GM12878 (cell line): ENCODE measurements at regions not wholly inside any gene's neighbourhood (a gene's known extent, or its start where the extent isn't known, plus 50 kb on each side); places are given as distances from the start of the nearest gene placed in this dataset.

Source experiments
- CHD4 ChIP-seq: fragments of 200-600 bp; sonication (generic); IDR thresholded peaks from 2 replicates; pipeline ENCODE4 v1.6.1; 2016; ENCODE audit warnings: mild to moderate bottlenecking
- CREB1 ChIP-seq: IDR thresholded peaks from 2 replicates; pipeline ENCODE4 v1.6.1; 2012; ENCODE audit warnings: low read depth, mild to moderate bottlenecking, inconsistent platforms
- ESRRA ChIP-seq: IDR thresholded peaks from 2 replicates; pipeline ENCODE4 v1.6.1; 2012; ENCODE audit warnings: mild to moderate bottlenecking, low read length, improper control_type of control experiment
- FOXK2 ChIP-seq: fragments of 450-650 bp; IDR thresholded peaks from 2 replicates; pipeline ENCODE4 v1.6.1; 2017; ENCODE audit warnings: mild to moderate bottlenecking, moderate library complexity
- HDAC2 ChIP-seq: fragments of 200-600 bp; sonication (generic); IDR thresholded peaks from 2 replicates; pipeline ENCODE4 v1.6.1; 2017
- NBN ChIP-seq: fragments of 450-650 bp; IDR thresholded peaks from 2 replicates; pipeline ENCODE4 v1.6.1; 2016
- NFXL1 ChIP-seq: fragments of 450-650 bp; IDR thresholded peaks from 2 replicates; pipeline ENCODE4 v1.6.1; 2017; ENCODE audit warnings: antibody characterized with exemption, mild to moderate bottlenecking, borderline replicate concordance
- NFYA ChIP-seq: IDR thresholded peaks from 2 replicates; pipeline ENCODE4 v1.6.1; 2011; ENCODE audit warnings: low read depth, mild to moderate bottlenecking, low read length, improper control_type of control experiment, borderline replicate concordance
- NR2C2 ChIP-seq: IDR thresholded peaks from 2 replicates; pipeline ENCODE4 v1.6.1; 2011; ENCODE audit warnings: borderline replicate concordance, low read depth; ENCODE audit not compliant: control insufficient read depth, insufficient read length
- PAX5 ChIP-seq: IDR thresholded peaks from 2 replicates; pipeline ENCODE4 v1.6.1; 2011; ENCODE audit warnings: low read depth, low read length, borderline replicate concordance
- TF ChIP-seq, protein P1 (sequence below): IDR thresholded peaks from 2 replicates; pipeline ENCODE4 v1.6.1; 2011; ENCODE audit warnings: low read depth, mild to moderate bottlenecking, low read length, moderate library complexity, borderline replicate concordance; ENCODE audit errors: extremely low read depth
- TF ChIP-seq, protein P2 (sequence below): fragments of 450-650 bp; formaldehyde crosslinking; IDR thresholded peaks from 2 replicates; pipeline ENCODE4 v1.4.0; 2020; ENCODE audit warnings: mild to moderate bottlenecking, moderate library complexity
- TF ChIP-seq, protein P3 (sequence below): fragments of 150-350 bp; IDR thresholded peaks from 2 replicates; pipeline ENCODE4 v1.6.1; 2014; ENCODE audit warnings: mild to moderate bottlenecking, low read depth, low read length

DNA sequence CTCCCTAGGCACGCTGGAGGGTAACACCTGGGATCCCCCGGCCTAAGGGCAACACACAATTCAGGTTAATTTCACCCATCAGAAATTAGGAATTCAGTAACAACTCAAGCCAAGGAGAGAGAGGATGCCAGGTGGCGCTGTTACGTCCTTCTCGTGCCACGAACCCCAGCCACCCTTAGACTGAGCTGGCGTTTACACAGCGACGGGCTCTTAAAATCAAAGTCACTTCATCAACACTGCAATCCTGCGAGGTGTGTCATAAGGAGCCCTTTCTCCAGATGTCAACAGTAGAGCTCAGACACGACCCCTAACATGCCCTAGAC lies 110.6 kb upstream of the TMEM132D start (continued):
- no peak for TF ChIP-seq CREB1
- no peak for TF ChIP-seq FOXK2
- no peak for TF ChIP-seq NR2C2
- TF ChIP-seq, protein P1, sequence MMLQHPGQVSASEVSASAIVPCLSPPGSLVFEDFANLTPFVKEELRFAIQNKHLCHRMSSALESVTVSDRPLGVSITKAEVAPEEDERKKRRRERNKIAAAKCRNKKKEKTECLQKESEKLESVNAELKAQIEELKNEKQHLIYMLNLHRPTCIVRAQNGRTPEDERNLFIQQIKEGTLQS = no peak
- TF ChIP-seq NFYA = no peak
- TF ChIP-seq, protein P2, sequence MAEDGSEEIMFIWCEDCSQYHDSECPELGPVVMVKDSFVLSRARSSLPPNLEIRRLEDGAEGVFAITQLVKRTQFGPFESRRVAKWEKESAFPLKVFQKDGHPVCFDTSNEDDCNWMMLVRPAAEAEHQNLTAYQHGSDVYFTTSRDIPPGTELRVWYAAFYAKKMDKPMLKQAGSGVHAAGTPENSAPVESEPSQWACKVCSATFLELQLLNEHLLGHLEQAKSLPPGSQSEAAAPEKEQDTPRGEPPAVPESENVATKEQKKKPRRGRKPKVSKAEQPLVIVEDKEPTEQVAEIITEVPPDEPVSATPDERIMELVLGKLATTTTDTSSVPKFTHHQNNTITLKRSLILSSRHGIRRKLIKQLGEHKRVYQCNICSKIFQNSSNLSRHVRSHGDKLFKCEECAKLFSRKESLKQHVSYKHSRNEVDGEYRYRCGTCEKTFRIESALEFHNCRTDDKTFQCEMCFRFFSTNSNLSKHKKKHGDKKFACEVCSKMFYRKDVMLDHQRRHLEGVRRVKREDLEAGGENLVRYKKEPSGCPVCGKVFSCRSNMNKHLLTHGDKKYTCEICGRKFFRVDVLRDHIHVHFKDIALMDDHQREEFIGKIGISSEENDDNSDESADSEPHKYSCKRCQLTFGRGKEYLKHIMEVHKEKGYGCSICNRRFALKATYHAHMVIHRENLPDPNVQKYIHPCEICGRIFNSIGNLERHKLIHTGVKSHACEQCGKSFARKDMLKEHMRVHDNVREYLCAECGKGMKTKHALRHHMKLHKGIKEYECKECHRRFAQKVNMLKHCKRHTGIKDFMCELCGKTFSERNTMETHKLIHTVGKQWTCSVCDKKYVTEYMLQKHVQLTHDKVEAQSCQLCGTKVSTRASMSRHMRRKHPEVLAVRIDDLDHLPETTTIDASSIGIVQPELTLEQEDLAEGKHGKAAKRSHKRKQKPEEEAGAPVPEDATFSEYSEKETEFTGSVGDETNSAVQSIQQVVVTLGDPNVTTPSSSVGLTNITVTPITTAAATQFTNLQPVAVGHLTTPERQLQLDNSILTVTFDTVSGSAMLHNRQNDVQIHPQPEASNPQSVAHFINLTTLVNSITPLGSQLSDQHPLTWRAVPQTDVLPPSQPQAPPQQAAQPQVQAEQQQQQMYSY (CRISPR knock-in tag) = no peak
- no peak for TF ChIP-seq NFXL1
- TF ChIP-seq CHD4 = no peak
- TF ChIP-seq, protein P3, sequence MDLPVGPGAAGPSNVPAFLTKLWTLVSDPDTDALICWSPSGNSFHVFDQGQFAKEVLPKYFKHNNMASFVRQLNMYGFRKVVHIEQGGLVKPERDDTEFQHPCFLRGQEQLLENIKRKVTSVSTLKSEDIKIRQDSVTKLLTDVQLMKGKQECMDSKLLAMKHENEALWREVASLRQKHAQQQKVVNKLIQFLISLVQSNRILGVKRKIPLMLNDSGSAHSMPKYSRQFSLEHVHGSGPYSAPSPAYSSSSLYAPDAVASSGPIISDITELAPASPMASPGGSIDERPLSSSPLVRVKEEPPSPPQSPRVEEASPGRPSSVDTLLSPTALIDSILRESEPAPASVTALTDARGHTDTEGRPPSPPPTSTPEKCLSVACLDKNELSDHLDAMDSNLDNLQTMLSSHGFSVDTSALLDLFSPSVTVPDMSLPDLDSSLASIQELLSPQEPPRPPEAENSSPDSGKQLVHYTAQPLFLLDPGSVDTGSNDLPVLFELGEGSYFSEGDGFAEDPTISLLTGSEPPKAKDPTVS = no peak
- no peak for TF ChIP-seq ESRRA
- no peak for TF ChIP-seq PAX5
- TF ChIP-seq NBN = no peak
- no peak for TF ChIP-seq HDAC2
